SK-N-SH treated with all-trans-retinoic acid at 6 μM for 48 hours (cell line): ENCODE measurements at regions not wholly inside any gene's neighbourhood (a gene's known extent, or its start where the extent isn't known, plus 50 kb on each side); places are given as distances from the start of the nearest gene placed in this dataset.

Source experiments
- ATAC-seq: fragments of 200-7000 bp; cut with Tn5 transposase; 3 replicates; pipeline ENCODE4 v1.9.1; 2020; ENCODE audit warnings: mild to moderate bottlenecking, moderate library complexity
- BACH2 ChIP-seq: fragments of 250-450 bp; sonication (Bioruptor Pico); IDR thresholded peaks from 2 replicates; pipeline ENCODE4 v1.9.0; 2021; ENCODE audit warnings: mild to moderate bottlenecking, borderline replicate concordance
- CREB5 ChIP-seq: fragments of 250-450 bp; sonication (Bioruptor Pico); IDR thresholded peaks from 2 replicates; pipeline ENCODE4 v1.5.1; 2020; ENCODE audit warnings: low read depth, mild to moderate bottlenecking, moderate library complexity
- CSDC2 ChIP-seq: fragments of 250-450 bp; sonication (Bioruptor Pico); IDR thresholded peaks from 2 replicates; pipeline ENCODE4 v1.5.0; 2020; ENCODE audit warnings: mild to moderate bottlenecking, moderate library complexity
- CSRNP3 ChIP-seq: fragments of 250-450 bp; sonication (Bioruptor Pico); IDR thresholded peaks from 2 replicates; pipeline ENCODE4 v1.5.1; 2021; ENCODE audit warnings: mild to moderate bottlenecking, moderate library complexity
- ESRRG ChIP-seq: fragments of 250-450 bp; sonication (Bioruptor Pico); IDR thresholded peaks from 2 replicates; pipeline ENCODE4 v1.6.1; 2021; ENCODE audit warnings: mild to moderate bottlenecking
- GLIS3 ChIP-seq: fragments of 250-450 bp; sonication (Bioruptor Pico); IDR thresholded peaks from 2 replicates; pipeline ENCODE4 v1.5.0; 2020; ENCODE audit warnings: mild to moderate bottlenecking, moderate library complexity
- ISL1 ChIP-seq: fragments of 250-450 bp; sonication (Bioruptor Pico); IDR thresholded peaks from 2 replicates; pipeline ENCODE4 v2.1.2; 2022; ENCODE audit warnings: mild to moderate bottlenecking, moderate library complexity
- OSR1 ChIP-seq: fragments of 250-450 bp; sonication (Bioruptor Pico); IDR thresholded peaks from 2 replicates; pipeline ENCODE4 v1.8.0; 2022; ENCODE audit warnings: moderate library complexity, mild to moderate bottlenecking, inconsistent platforms
- PATZ1 ChIP-seq: fragments of 250-450 bp; sonication (Bioruptor Pico); IDR thresholded peaks from 2 replicates; pipeline ENCODE4 v1.8.0; 2020; ENCODE audit warnings: mild to moderate bottlenecking, moderate library complexity, borderline replicate concordance
- POU6F1 ChIP-seq: fragments of 250-450 bp; sonication (Bioruptor Pico); IDR thresholded peaks from 2 replicates; pipeline ENCODE4 v1.8.0; 2021; ENCODE audit warnings: low read depth, mild to moderate bottlenecking, moderate library complexity, borderline replicate concordance
- PPARA ChIP-seq: fragments of 250-450 bp; sonication (Bioruptor Pico); IDR thresholded peaks from 2 replicates; pipeline ENCODE4 v1.5.0; 2020; ENCODE audit warnings: mild to moderate bottlenecking, borderline replicate concordance
- RARB ChIP-seq: fragments of 250-450 bp; sonication (Bioruptor Pico); IDR thresholded peaks from 2 replicates; pipeline ENCODE4 v1.8.0; 2021; ENCODE audit warnings: mild to moderate bottlenecking, moderate library complexity
- SNAI2 ChIP-seq: fragments of 250-450 bp; sonication (Bioruptor Pico); IDR thresholded peaks from 2 replicates; pipeline ENCODE4 v1.5.0; 2020; ENCODE audit warnings: mild to moderate bottlenecking, moderate library complexity
- TCF4 ChIP-seq: fragments of 250-450 bp; sonication (Bioruptor Pico); IDR thresholded peaks from 2 replicates; pipeline ENCODE4 v1.8.0; 2021; ENCODE audit warnings: mild to moderate bottlenecking, moderate library complexity, borderline replicate concordance
- TOX ChIP-seq: fragments of 250-450 bp; sonication (Bioruptor Pico); IDR thresholded peaks from 2 replicates; pipeline ENCODE4 v1.8.0; 2021; ENCODE audit warnings: mild to moderate bottlenecking, moderate library complexity, borderline replicate concordance
- TSHZ2 ChIP-seq: fragments of 250-450 bp; sonication (Bioruptor Pico); IDR thresholded peaks from 2 replicates; pipeline ENCODE4 v1.5.0; 2020; ENCODE audit warnings: mild to moderate bottlenecking, moderate library complexity
- ZC3H10 ChIP-seq: fragments of 250-450 bp; sonication (Bioruptor Pico); IDR thresholded peaks from 2 replicates; pipeline ENCODE4 v1.5.1; 2021; ENCODE audit warnings: mild to moderate bottlenecking, moderate library complexity
- ZFP3 ChIP-seq: fragments of 250-450 bp; sonication (Bioruptor Pico); IDR thresholded peaks from 2 replicates; pipeline ENCODE4 v1.5.0; 2020; ENCODE audit warnings: mild to moderate bottlenecking, moderate library complexity
- ZFP30 ChIP-seq: fragments of 450-650 bp; formaldehyde crosslinking; IDR thresholded peaks from 2 replicates; pipeline ENCODE4 v1.5.0; 2022; ENCODE audit warnings: mild to moderate bottlenecking, moderate library complexity
- ZNF565 ChIP-seq: fragments of 450-650 bp; formaldehyde crosslinking; conservative IDR thresholded peaks from 2 replicates; pipeline ENCODE4 v1.5.0; 2020; ENCODE audit warnings: low read depth, mild to moderate bottlenecking, moderate library complexity
- ZNF8 ChIP-seq: fragments of 450-650 bp; formaldehyde crosslinking; IDR thresholded peaks from 2 replicates; pipeline ENCODE4 v1.5.0; 2020; ENCODE audit warnings: mild to moderate bottlenecking, moderate library complexity

GRCh38 chr9:99336531-99336930 lies 114.4 kb downstream of the SEC61B start:
- ATAC-seq, result no peak
- no peak for TF ChIP-seq PPARA
- no peak for TF ChIP-seq ESRRG
- no peak for TF ChIP-seq TCF4 (CRISPR knock-in tag)
- no peak for TF ChIP-seq ZFP30 (CRISPR knock-in tag)
- TF ChIP-seq BACH2, result no peak
- no peak for TF ChIP-seq ZNF8 (CRISPR knock-in tag)
- no peak for TF ChIP-seq TSHZ2 (CRISPR knock-in tag)
- no peak for TF ChIP-seq CSDC2 (CRISPR knock-in tag)
- TF ChIP-seq TOX (CRISPR knock-in tag), result no peak
- no peak for TF ChIP-seq OSR1 (CRISPR knock-in tag)
- no peak for TF ChIP-seq PATZ1
- no peak for TF ChIP-seq ZNF565 (CRISPR knock-in tag)

GRCh38 chr9:99340281-99340680 lies 118.2 kb downstream of the SEC61B start:
- TF ChIP-seq PPARA, result no peak
- no peak for TF ChIP-seq GLIS3
- no peak for TF ChIP-seq SNAI2 (CRISPR knock-in tag)
- TF ChIP-seq OSR1 (CRISPR knock-in tag), result no peak
- TF ChIP-seq PATZ1, result no peak
- TF ChIP-seq ISL1 (CRISPR knock-in tag), result no peak
- no peak for TF ChIP-seq CSDC2 (CRISPR knock-in tag)
- no peak for TF ChIP-seq ESRRG
- no peak for ATAC-seq

GRCh38 chr9:99341686-99342085 lies 119.6 kb downstream of the SEC61B start:
- TF ChIP-seq BACH2 (no peak), POU6F1 (CRISPR knock-in tag) (no peak), SNAI2 (CRISPR knock-in tag) (no peak), ZFP30 (CRISPR knock-in tag) (no peak), CSRNP3 (no peak), OSR1 (CRISPR knock-in tag) (no peak), ZC3H10 (CRISPR knock-in tag) (no peak), TCF4 (CRISPR knock-in tag) (no peak), ZFP3 (CRISPR knock-in tag) (no peak), ESRRG (no peak), ZNF8 (CRISPR knock-in tag) (no peak), GLIS3 (no peak), CREB5 (no peak), CSDC2 (CRISPR knock-in tag) (no peak), RARB (CRISPR knock-in tag) (no peak), TSHZ2 (CRISPR knock-in tag) (no peak), PPARA (no peak), PATZ1 (no peak)
- TF ChIP-seq, all 23 proteins: peak for 0
- no peak for ATAC-seq
